ENCODE measurements at regions not wholly inside any gene's neighbourhood (a gene's known extent, or its start where the extent isn't known, plus 50 kb on each side); places are given as distances from the start of the nearest gene placed in this dataset.

DNA sequence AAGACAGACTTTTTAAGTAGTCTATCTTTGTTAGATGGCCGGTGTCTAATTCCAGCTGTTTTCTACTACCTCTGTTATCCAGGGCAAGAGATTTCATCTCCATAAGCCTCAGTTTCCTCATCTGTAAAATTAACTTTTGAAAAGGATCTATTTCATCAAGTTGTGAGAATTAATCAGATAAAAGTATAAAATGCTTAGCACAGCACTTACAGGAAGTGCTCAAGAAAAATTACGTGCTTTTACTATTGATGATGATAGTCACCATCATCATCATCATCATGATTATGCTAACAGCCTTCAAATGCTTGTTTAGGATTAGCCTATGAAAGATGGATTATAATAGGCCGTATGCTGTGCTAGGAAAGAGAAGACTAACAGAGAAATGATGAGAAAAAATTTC, 76.2 kb downstream of the CYRIA start:
- no peak overlapping the region for H3K27ac ChIP-seq
- H3K36me3 ChIP-seq = no peaks in the 10 kb centered on the region
- no peak for DNase-seq
- H3K27me3 ChIP-seq (ENCODE audit: insufficient read depth, low read depth, severe bottlenecking) = no peaks in the 10 kb centered on the region
- no peak for TF ChIP-seq CTCF (IDR thresholded peaks at IDR 0.05; ENCODE audit: low read depth, low read length)
- no peak overlapping the region for H3K4me3 ChIP-seq (ENCODE audit: low read depth, low read length)
- H3K9me3 ChIP-seq (ENCODE audit: severe bottlenecking) = no peaks in the 10 kb centered on the region

GRCh38 chr2:16588565-16588964, 77.1 kb downstream of the CYRIA start:
- Histone ChIP-seq H3K4me3 (ENCODE audit: low read depth, low read length) (no peak overlapping the region), H3K27ac (no peak overlapping the region), H3K36me3 (no peaks in the 10 kb centered on the region), H3K27me3 (ENCODE audit: insufficient read depth, low read depth, severe bottlenecking) (no peaks in the 10 kb centered on the region), H3K9me3 (ENCODE audit: severe bottlenecking) (no peaks in the 10 kb centered on the region)
- TF ChIP-seq CTCF (IDR thresholded peaks at IDR 0.05; ENCODE audit: low read depth, low read length) = no peak
- DNase-seq = no peak

- Histone ChIP-seq H3K9me3 (ENCODE audit: severe bottlenecking) (no peaks in the 10 kb centered on the region), H3K36me3 (no peaks in the 10 kb centered on the region), H3K27ac (no peak overlapping the region), H3K4me3 (ENCODE audit: low read depth, low read length) (no peak overlapping the region), H3K27me3 (ENCODE audit: insufficient read depth, low read depth, severe bottlenecking) (no peaks in the 10 kb centered on the region)
- DNase-seq = no peak
- TF ChIP-seq CTCF (IDR thresholded peaks at IDR 0.05; ENCODE audit: low read depth, low read length) = no peak
Observed at GRCh38 chr2:16587601-16588000, 78.0 kb downstream of the CYRIA start.

- no peak for DNase-seq
- no peaks in the 10 kb centered on the region for H3K27me3 ChIP-seq (ENCODE audit: insufficient read depth, low read depth, severe bottlenecking)
- H3K36me3 ChIP-seq = no peaks in the 10 kb centered on the region
- no peak for TF ChIP-seq CTCF (IDR thresholded peaks at IDR 0.05; ENCODE audit: low read depth, low read length)
- H3K4me3 ChIP-seq (ENCODE audit: low read depth, low read length) = no peak overlapping the region
- H3K27ac ChIP-seq = no peak overlapping the region
- no peaks in the 10 kb centered on the region for H3K9me3 ChIP-seq (ENCODE audit: severe bottlenecking)
Observed at GRCh38 chr2:16584824-16585540, 80.7 kb downstream of the CYRIA start.

- Histone ChIP-seq H3K36me3 (no peaks in the 10 kb centered on the region), H3K4me3 (ENCODE audit: low read depth, low read length) (no peak overlapping the region), H3K27ac (no peak overlapping the region), H3K27me3 (ENCODE audit: insufficient read depth, low read depth, severe bottlenecking) (no peaks in the 10 kb centered on the region), H3K9me3 (ENCODE audit: severe bottlenecking) (no peaks in the 10 kb centered on the region)
- TF ChIP-seq CTCF (IDR thresholded peaks at IDR 0.05; ENCODE audit: low read depth, low read length) = no peak
- DNase-seq = no peak
Observed at GRCh38 chr2:16584084-16584483, 81.5 kb downstream of the CYRIA start.

DNA sequence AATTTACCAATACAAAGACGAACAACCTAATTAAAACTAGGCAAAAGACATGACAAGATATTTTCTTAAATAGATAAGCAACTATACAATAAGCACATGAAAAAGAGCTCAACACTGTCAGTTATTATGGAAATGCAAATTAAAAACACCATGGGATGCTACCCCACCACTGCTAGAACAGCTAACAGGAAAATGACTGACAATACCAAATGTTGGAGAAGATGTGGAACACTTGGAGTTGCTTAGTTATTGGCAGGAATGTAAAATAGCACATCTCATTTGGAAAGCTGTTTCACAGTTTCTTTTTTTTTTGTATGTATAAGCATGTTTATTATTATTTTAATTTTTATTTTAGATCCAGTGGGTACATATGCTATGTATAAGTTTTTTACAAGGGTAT, 84.4 kb downstream of the CYRIA start:
- no peaks in the 10 kb centered on the region for H3K36me3 ChIP-seq
- no peak overlapping the region for H3K4me3 ChIP-seq (ENCODE audit: low read depth, low read length)
- no peaks in the 10 kb centered on the region for H3K27me3 ChIP-seq (ENCODE audit: insufficient read depth, low read depth, severe bottlenecking)
- no peaks in the 10 kb centered on the region for H3K9me3 ChIP-seq (ENCODE audit: severe bottlenecking)
- TF ChIP-seq CTCF (IDR thresholded peaks at IDR 0.05; ENCODE audit: low read depth, low read length) = no peak
- DNase-seq = no peak
- no peak overlapping the region for H3K27ac ChIP-seq

Data from WERI-Rb-1 (cell line).